Muscle of leg (tissue), 3 donors: ENCODE measurements at regions not wholly inside any gene's neighbourhood (a gene's known extent, or its start where the extent isn't known, plus 50 kb on each side); places are given as distances from the start of the nearest gene placed in this dataset.
A peak's percentile ranks its signal among the peaks of the same experiment; 100 is the strongest.
"Not testable (repeated sequence)": the region's sequence is repeated elsewhere in the genome, so short reads cannot be mapped to it uniquely, and the experiment has no call there.

Experiments used
- DNase-seq: peaks from one replicate; pipeline ENCODE4 v3.0.0; 2013
- H3K27ac ChIP-seq: one replicate; pipeline ENCODE4 v1.5.1; 2013; ENCODE audit warnings: mild to moderate bottlenecking, low read length, control low read depth
- H3K27me3 ChIP-seq: one replicate; pipeline ENCODE4 v1.6.1; 2013; ENCODE audit warnings: low read length; ENCODE audit not compliant: control insufficient read depth, insufficient read depth
- H3K36me3 ChIP-seq: one replicate; pipeline ENCODE4 v1.6.1; 2013; ENCODE audit warnings: low read length; ENCODE audit not compliant: control insufficient read depth, insufficient read depth
- H3K4me1 ChIP-seq: one replicate; pipeline ENCODE4 v1.6.1; 2013; ENCODE audit warnings: low read length; ENCODE audit not compliant: control insufficient read depth, insufficient read depth
- H3K4me3 ChIP-seq: one replicate; pipeline ENCODE4 v1.5.1; 2013; ENCODE audit warnings: low read length, control low read depth
- H3K9me3 ChIP-seq: replicated peaks from 2 replicates; pipeline ENCODE4 v1.6.1; 2013; ENCODE audit warnings: low read depth, low read length; ENCODE audit not compliant: control insufficient read depth
- WGBS: methylation state at CpG from one replicate; pipeline ENCODE4 v1.1.5; 2013; ENCODE audit warnings: missing lambda C conversion rate; ENCODE audit not compliant: insufficient coverage; 5-methylcytosine and 5-hydroxymethylcytosine counted together

DNA sequence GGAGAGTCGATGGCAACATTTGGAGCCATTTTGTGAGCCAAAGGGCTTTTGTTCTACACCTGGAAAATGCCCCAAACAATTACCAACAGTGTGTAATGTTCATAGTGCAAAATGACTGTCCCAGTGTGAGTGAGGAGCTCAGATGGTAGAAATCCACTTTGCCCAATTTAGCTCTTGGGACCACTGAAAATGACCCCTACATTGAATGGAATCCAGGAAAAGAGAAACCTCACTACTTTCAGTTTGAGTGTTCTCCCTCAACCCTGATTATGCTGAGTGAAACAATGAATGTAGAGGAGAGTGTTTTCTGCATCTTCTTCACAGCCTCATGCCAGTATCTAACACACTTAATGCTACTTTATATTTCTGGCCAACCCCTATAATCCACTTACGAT, 84.9 kb upstream of the NRN1 start:
- H3K36me3 ChIP-seq = no peaks in the 10 kb centered on the region
- no CpG with 5 or more reads among the region's 2 CpGs for WGBS
- no peak overlapping the region for H3K27ac ChIP-seq
- H3K4me3 ChIP-seq = no peak overlapping the region
- H3K27me3 ChIP-seq = no peaks in the 10 kb centered on the region
- no peak for DNase-seq
- H3K4me1 ChIP-seq = no peaks in the 10 kb centered on the region
- no peaks in the 10 kb centered on the region for H3K9me3 ChIP-seq

DNA sequence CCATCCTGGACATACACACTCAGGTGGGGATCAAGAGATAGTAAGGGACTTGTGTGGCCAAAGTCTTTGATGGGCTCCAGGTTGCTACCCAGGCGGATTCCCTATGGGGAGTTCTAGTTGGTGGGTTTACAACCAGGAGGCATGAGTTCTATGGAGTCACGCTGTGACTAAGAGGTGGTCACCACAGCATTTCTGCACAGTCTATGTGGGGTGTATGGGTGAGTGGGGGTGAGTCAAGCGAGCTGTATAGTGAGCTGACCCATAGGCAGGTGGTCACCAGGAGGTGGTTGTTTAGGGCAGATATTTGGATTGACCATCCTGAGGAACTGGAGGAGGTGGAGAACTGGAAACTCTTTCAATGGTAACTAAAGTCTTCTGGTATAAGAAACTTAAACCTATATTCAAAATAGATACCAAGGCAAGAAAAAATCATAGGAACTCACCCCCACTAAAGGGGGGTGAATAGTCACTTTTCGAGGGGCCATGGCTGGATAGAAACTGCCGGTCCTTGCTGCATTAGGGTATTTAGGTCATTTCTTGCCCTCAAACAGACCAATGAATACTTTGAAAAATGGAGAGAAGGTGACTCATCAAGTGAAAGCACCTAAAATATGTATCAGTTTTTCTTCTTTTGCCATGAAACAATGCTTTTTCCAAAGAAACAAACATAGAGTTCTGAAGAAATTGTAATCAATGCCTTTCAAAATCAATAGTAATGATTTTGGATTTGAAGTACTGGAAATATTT, 84.3 kb upstream of the NRN1 start:
- H3K4me1 ChIP-seq = no peaks in the 10 kb centered on the region
- DNase-seq = no peak
- H3K27me3 ChIP-seq = no peaks in the 10 kb centered on the region
- no peaks in the 10 kb centered on the region for H3K36me3 ChIP-seq
- no peaks in the 10 kb centered on the region for H3K9me3 ChIP-seq
- 93% methylated on average over 3 of the region's 5 CpGs for WGBS
- H3K27ac ChIP-seq = no peak overlapping the region
- H3K4me3 ChIP-seq = no peak overlapping the region

DNA sequence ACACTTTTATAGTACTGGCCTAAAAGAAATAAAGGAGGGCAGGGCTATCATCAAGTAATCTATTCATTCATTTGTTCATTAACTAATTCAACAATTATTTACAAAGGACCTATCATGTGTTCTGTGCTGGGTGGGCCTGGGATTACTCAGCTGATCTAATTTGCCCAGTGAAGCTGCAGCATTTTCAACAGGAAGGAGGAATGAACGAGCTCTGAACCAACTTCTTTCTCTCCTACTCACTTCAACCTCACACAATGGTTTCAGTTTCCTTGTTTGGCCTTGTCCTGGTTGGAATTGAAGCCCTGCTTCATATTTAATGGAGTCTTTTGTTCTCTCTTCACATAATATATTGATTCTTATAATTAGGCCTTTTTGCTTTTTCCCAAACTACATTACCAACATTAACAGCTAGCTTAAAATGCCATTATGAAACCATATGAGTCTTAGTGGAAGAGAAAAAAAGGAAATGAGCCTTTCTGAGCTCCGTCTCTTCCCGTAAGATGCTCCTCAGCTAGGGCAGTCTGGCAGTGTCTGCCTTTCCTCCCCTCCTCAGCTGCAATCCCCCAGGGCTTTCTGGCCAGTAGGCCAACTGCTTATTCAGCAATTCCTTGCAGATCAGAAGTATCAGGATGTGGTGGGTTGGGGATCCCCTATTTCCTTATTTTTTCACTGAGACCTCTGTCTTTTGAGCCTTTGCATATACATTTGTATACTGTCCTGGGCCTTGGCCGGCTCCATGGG, 79.4 kb upstream of the NRN1 start:
- Histone ChIP-seq H3K36me3 (no peaks in the 10 kb centered on the region), H3K4me3 (no peak overlapping the region), H3K27ac (no peak overlapping the region), H3K4me1 (no peaks in the 10 kb centered on the region), H3K9me3 (no peaks in the 10 kb centered on the region), H3K27me3 (no peaks in the 10 kb centered on the region)
- DNase-seq = peak; percentile 45
- WGBS = no CpG with 5 or more reads among the region's 4 CpGs

DNA sequence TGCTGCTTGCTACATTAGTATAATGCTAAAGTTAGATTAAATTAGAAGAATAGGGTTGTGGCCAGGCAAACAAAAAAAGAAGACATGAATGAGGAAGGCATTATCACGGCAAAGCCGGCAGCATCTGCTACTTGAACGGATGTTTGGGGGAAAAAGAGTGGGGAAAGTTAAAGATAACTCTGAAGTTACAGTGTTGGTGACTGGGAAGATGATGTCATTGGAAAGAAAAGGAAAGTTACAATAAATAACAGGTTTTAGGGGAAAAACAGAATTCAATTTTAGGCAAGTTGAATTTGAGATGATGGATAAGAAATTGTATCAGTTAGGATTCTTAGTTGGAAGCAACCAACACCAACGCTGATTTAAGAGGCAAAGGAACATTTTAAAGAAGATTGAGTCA, 74.2 kb upstream of the NRN1 start:
- 85% methylated on average over 3 of the region's 4 CpGs for WGBS
- Histone ChIP-seq H3K4me1 (no peaks in the 10 kb centered on the region), H3K4me3 (no peak overlapping the region), H3K27me3 (no peaks in the 10 kb centered on the region), H3K27ac (no peak overlapping the region), H3K9me3 (no peaks in the 10 kb centered on the region), H3K36me3 (no peaks in the 10 kb centered on the region)
- no peak for DNase-seq

DNA sequence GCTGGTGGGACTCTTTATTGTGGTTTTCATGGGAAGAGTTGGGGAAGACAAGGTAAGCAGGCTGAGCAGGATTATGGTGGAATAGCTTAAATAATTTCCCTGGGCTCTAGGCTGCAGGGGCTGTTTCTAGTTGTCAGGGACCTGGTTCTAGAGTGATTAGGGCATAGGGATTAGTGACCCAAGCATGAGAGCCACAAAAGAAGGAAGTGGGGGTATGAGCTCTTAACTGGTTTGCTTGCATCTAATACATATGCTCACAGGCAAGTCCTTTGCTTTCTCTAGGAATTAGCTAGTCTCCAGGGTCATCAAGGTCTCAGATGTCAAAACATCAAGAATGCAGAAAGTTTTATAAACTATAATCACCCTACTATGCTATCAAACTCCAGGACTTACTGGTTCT, 67.5 kb upstream of the NRN1 start:
- Histone ChIP-seq H3K27ac (no peak overlapping the region), H3K36me3 (no peaks in the 10 kb centered on the region), H3K27me3 (no peaks in the 10 kb centered on the region), H3K9me3 (no peaks in the 10 kb centered on the region), H3K4me1 (no peaks in the 10 kb centered on the region), H3K4me3 (no peak overlapping the region)
- DNase-seq = no peak

DNA sequence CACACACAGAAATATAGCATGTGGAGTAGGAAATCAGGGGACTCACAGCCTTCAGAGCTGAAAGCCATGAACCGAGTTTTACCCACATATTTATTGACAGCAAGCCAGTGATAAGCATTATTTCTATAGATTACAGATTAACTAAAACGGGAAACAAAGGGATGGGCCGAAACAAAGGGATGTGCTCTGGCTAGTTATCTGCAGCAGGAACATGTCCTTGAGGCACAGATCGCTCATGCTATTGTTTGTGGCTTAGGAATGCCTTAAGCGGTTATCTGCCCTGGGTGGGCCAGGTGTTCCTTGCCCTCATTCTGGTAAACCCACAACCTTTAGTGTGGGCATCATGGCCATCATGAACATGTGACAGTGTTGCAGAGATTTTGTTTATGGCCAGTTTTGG, 61.4 kb upstream of the NRN1 start:
- not testable (repeated sequence) for DNase-seq, H3K36me3 ChIP-seq, H3K4me1 ChIP-seq, H3K27ac ChIP-seq, H3K27me3 ChIP-seq, H3K4me3 ChIP-seq, H3K9me3 ChIP-seq
- WGBS = 94% methylated on average over 2 of the region's 5 CpGs

DNA sequence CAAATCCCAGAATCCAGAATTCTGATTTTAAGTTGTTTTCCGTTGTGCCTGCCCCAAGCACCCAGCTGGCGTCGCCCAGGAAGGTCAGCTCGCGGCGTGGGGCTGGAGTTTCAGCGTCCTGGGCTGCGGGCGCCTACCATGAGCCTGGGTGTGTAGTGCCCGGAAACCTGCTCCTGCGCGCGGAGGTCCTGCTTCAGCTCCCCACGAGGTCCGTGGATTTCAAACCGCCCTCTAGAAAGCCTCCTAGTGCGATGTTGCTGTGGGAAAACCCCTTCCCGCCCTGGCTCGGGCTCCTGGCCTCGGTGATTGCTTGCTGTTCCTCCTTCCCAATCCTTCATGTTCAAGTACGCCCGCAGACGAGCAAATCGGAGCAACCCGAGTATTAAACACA, 51.3 kb upstream of the NRN1 start:
- DNase-seq = no peak
- Histone ChIP-seq H3K27me3 (peaks cover 6% of the 10 kb centered on the region), H3K27ac (no peak overlapping the region), H3K4me3 (no peak overlapping the region), H3K4me1 (no peaks in the 10 kb centered on the region), H3K9me3 (peaks cover 5% of the 10 kb centered on the region), H3K36me3 (no peaks in the 10 kb centered on the region)
- WGBS = 81% methylated on average over 20 of the region's 25 CpGs

DNA sequence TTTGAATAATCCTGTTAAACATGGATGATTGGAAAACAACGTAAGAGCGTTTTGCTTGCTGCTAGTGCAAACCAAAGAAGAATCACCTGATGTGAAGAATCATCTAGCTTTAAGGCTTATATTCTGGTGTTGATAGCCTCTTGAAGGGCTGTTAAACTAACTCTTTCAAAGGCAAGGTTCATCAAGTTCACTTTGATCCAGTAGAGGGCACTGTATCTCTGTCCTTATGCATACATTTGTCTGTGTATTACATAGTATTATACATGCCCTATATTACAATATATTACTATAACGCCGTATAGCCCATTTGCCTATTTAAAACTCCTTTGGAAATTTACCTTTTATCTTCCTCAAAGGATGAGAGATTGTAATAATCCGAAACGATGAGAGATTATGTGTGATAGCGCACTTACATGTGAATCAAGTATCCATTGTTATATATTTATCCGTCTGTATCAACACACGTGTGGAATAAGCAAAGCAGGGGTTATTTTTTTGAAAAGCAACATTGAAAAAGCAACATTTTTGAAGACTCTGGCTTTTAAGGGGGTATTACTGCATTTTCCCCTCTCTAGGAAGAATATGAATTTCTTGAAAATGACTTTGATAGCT, 50.8 kb upstream of the NRN1 start:
- no peak overlapping the region for H3K27ac ChIP-seq
- no peaks in the 10 kb centered on the region for H3K36me3 ChIP-seq
- WGBS = 40% methylated on average over 1 of the region's 9 CpGs
- H3K4me3 ChIP-seq = no peak overlapping the region
- peaks cover 5% of the 10 kb centered on the region for H3K9me3 ChIP-seq
- peaks cover 6% of the 10 kb centered on the region for H3K27me3 ChIP-seq
- peak; percentile 74 for DNase-seq
- H3K4me1 ChIP-seq = peaks cover 4% of the 10 kb centered on the region
